ENCODE measurements at regions not wholly inside any gene's neighbourhood (a gene's known extent, or its start where the extent isn't known, plus 50 kb on each side); places are given as distances from the start of the nearest gene placed in this dataset.

GRCh38 chrX:47311932-47312774 lies 58.2 kb upstream of the ZNF157 start:
- peak; percentile 87 for ATAC-seq
- no peaks in the 10 kb centered on the region for H3K4me1 ChIP-seq (ENCODE audit: control insufficient read depth, insufficient read depth, low read length)
- CTCF ChIA-PET, result interaction anchor here (0.8 to 1.4 kb wide), 6 partner anchors 15 to 117 kb away, joined by 3 to 5 read pairs (median 3); no protein-coding TSS in a partner anchor
- TF ChIP-seq RAD21 (IDR thresholded peaks at IDR 0.05; ENCODE audit: insufficient read depth, low read depth, low read length) (peak; percentile 58), SIX5 (IDR thresholded peaks at IDR 0.05; ENCODE audit: low read depth, low read length, severe bottlenecking) (no peak), STAT3 (IDR thresholded peaks at IDR 0.05; ENCODE audit: low read depth, low read length) (no peak), SMARCA5 (IDR thresholded peaks at IDR 0.05) (no peak), CTCF (IDR thresholded peaks at IDR 0.05 in 2 of 3, conservative IDR thresholded peaks at IDR 0.05 in 1 of 3; ENCODE audit: control insufficient read depth in 2 of 3, extremely low read depth in 1 of 3, insufficient read depth in 1 of 3, low read depth in 3 of 3, low read length in 3 of 3) (peak; percentile 45 to 56 (median 48); a peak in 5 of 6 replicates), RBBP5 (conservative IDR thresholded peaks at IDR 0.05) (no peak), CBX5 (IDR thresholded peaks at IDR 0.05; ENCODE audit: low read depth) (no peak), NFYA (IDR thresholded peaks at IDR 0.05; ENCODE audit: borderline replicate concordance, low read depth, low read length) (no peak), GABPA (IDR thresholded peaks at IDR 0.05; ENCODE audit: low read depth) (no peak), MEF2B (IDR thresholded peaks at IDR 0.05; ENCODE audit: partially characterized antibody, poor library complexity, severe bottlenecking) (no peak), ZNF384 (IDR thresholded peaks at IDR 0.05; ENCODE audit: borderline replicate concordance, low read depth, low read length) (peak; percentile 77), HDAC2 (IDR thresholded peaks at IDR 0.05) (no peak), PRDM15 (CRISPR knock-in tag; IDR thresholded peaks at IDR 0.05) (no peak), SUPT20H (IDR thresholded peaks at IDR 0.05; ENCODE audit: borderline replicate concordance, control insufficient read depth, low read depth, low read length) (no peak), NFYB (IDR thresholded peaks at IDR 0.05; ENCODE audit: insufficient read depth, low read depth, low read length) (no peak), USF2 (IDR thresholded peaks at IDR 0.05; ENCODE audit: borderline replicate concordance, low read depth, low read length) (no peak), FOXK2 (IDR thresholded peaks at IDR 0.05) (no peak)

More at GRCh38 chrX:47311932-47312774, 58.2 kb upstream of the ZNF157 start:
- no peak for DNase-seq (ENCODE audit: low read depth, low spot score)
- no peaks in the 10 kb centered on the region for H4K20me1 ChIP-seq (ENCODE audit: control insufficient read depth, insufficient read depth)
- intact Hi-C loops (cut with micrococcal nuclease; ENCODE audit: unreplicated experiment), result loop anchor here (1.0 kb wide), 1 partner anchor 119 kb away; the partner anchor contains the start of gene UBA1
- H3K79me2 ChIP-seq (ENCODE audit: control insufficient read depth, insufficient read depth, low read length), result no peaks in the 10 kb centered on the region
- no peak overlapping the region for H3K27ac ChIP-seq (ENCODE audit: control insufficient read depth, insufficient read depth)
- no TSS peak for BruUV-seq (replicated peaks)
- no peaks in the 10 kb centered on the region; a peak in 1 of 4 replicates for H3K27me3 ChIP-seq (replicated peaks in 1 of 2; ENCODE audit: control insufficient read depth in 2 of 2, insufficient read depth in 2 of 2, low read length in 1 of 2)
- in situ Hi-C loops (cut with MboI), result no loop called here
- ChIA-PET RAD21 (ENCODE audit: unreplicated experiment) (interaction anchor here (1.1 kb wide), 2 partner anchors 9 to 50 kb away, joined by 3 read pairs; no protein-coding TSS in a partner anchor), POLR2A (no interaction called here), SMC1A (ENCODE audit: uncharacterized antibody, unreplicated experiment) (interaction anchor here (1.1 to 1.3 kb wide), 2 partner anchors 50 to 71 kb away, joined by 3 to 4 read pairs; no protein-coding TSS in a partner anchor)
- H3K36me3 ChIP-seq (ENCODE audit: control insufficient read depth in 2 of 2, insufficient read depth in 2 of 2, low read length in 1 of 2), result no peaks in the 10 kb centered on the region
- no peaks in the 10 kb centered on the region for H3K9me3 ChIP-seq (replicated peaks; ENCODE audit: control insufficient read depth, insufficient read depth, low read length)
- H3K4me2 ChIP-seq (ENCODE audit: control insufficient read depth, insufficient read depth), result no peak overlapping the region
- H2AFZ ChIP-seq (ENCODE audit: control insufficient read depth, low read depth, low read length), result peak overlapping the region; percentile 39; the same call in 1 of the 2 replicates
- no peak for FAIRE-seq
- H3K9ac ChIP-seq (ENCODE audit: control insufficient read depth, insufficient read depth, low read length), result no peak overlapping the region
- WGBS (ENCODE audit: insufficient coverage, insufficient replicate concordance, low lambda C conversion rate, missing lambda C conversion rate), result 31% methylated on average over 19 of the region's 19 CpGs
- H3K4me3 ChIP-seq, result no peak overlapping the region
